NCI-H2171 treated with DMSO at 0.1 percent for 48 hours (cell line): ENCODE measurements at regions not wholly inside any gene's neighbourhood (a gene's known extent, or its start where the extent isn't known, plus 50 kb on each side); places are given as distances from the start of the nearest gene placed in this dataset.
"Not testable (repeated sequence)": the region's sequence is repeated elsewhere in the genome, so short reads cannot be mapped to it uniquely, and the experiment has no call there.

Experiments used
- DNase-seq: peaks from one replicate; lab custom pipeline; 2025; lab: John Stamatoyannopoulos, UW

GRCh38 chr6:166724576-166724975 lies 97.5 kb upstream of the RPS6KA2 start:
- DNase-seq = no peak

GRCh38 chr6:166722785-166723184 lies 95.7 kb upstream of the RPS6KA2 start:
- no peak for DNase-seq

GRCh38 chr6:166721576-166721975 lies 94.5 kb upstream of the RPS6KA2 start:
- DNase-seq = no peak

- DNase-seq = no peak
Measured at GRCh38 chr6:166720856-166721255, 93.8 kb upstream of the RPS6KA2 start.

GRCh38 chr6:166719019-166719418 lies 92.0 kb upstream of the RPS6KA2 start:
- DNase-seq = no peak

GRCh38 chr6:166718516-166718915 lies 91.5 kb upstream of the RPS6KA2 start:
- no peak for DNase-seq

- no peak for DNase-seq
Measured at GRCh38 chr6:166716910-166717617, 90.0 kb upstream of the RPS6KA2 start.

- DNase-seq = no peak
Measured at GRCh38 chr6:166715992-166716391, 88.9 kb upstream of the RPS6KA2 start.

- no peak for DNase-seq
Measured at GRCh38 chr6:166715065-166715464, 88.0 kb upstream of the RPS6KA2 start.

- DNase-seq = no peak
Measured at GRCh38 chr6:166714581-166714980, 87.5 kb upstream of the RPS6KA2 start.

- no peak for DNase-seq
Measured at GRCh38 chr6:166714187-166714510, 87.1 kb upstream of the RPS6KA2 start.

GRCh38 chr6:166713434-166714186 lies 86.6 kb upstream of the RPS6KA2 start:
- DNase-seq = no peak

GRCh38 chr6:166712286-166713228 lies 85.5 kb upstream of the RPS6KA2 start:
- DNase-seq = no peak

GRCh38 chr6:166710084-166710483 lies 83.0 kb upstream of the RPS6KA2 start:
- no peak for DNase-seq

GRCh38 chr6:166708460-166708859 lies 81.4 kb upstream of the RPS6KA2 start:
- DNase-seq = no peak

- DNase-seq = no peak
Measured at GRCh38 chr6:166707045-166707444, 80.0 kb upstream of the RPS6KA2 start.

GRCh38 chr6:166705069-166705468 lies 78.0 kb upstream of the RPS6KA2 start:
- DNase-seq = no peak

- DNase-seq = no peak
Measured at GRCh38 chr6:166704171-166704570, 77.1 kb upstream of the RPS6KA2 start.

- DNase-seq = no peak
Measured at GRCh38 chr6:166703149-166703710, 76.2 kb upstream of the RPS6KA2 start.

GRCh38 chr6:166701424-166701823 lies 74.4 kb upstream of the RPS6KA2 start:
- not testable (repeated sequence) for DNase-seq

GRCh38 chr6:166700871-166701270 lies 73.8 kb upstream of the RPS6KA2 start:
- DNase-seq = not testable (repeated sequence)

- no peak for DNase-seq
Measured at GRCh38 chr6:166697113-166697512, 70.1 kb upstream of the RPS6KA2 start.
